ENCODE measurements at regions not wholly inside any gene's neighbourhood (a gene's known extent, or its start where the extent isn't known, plus 50 kb on each side); places are given as distances from the start of the nearest gene placed in this dataset.

DNA sequence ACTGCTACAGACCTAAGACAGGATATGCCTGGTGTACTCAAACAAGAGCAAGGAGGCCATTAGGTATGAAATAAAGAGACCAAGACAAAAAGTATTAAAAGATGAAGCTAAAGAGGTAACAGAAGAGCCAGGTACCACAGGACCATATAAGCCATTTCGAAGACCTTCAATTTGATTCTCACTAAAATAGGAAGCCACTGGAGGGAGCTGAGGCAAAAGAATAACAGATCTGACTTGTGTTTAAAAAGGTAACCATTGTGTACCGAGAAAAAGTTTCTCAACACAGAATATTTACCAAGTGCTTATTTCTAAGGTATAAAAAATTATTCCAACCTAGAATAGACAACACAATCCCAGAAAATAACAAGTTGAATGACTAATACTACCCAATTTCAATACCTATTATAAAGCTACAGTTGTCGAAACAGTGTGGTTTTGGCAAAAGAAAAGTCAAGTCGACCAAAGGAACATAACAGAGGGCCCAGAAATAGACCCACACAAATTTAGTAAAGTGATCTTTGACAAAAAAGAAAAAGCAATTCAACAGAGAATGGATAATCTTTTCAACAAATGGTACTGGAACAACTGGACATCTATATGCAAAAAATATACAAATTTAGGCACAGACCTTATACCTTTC lies 125.3 kb upstream of the DST start:
- no peak for DNase-seq (ENCODE audit: low read depth)

DNA sequence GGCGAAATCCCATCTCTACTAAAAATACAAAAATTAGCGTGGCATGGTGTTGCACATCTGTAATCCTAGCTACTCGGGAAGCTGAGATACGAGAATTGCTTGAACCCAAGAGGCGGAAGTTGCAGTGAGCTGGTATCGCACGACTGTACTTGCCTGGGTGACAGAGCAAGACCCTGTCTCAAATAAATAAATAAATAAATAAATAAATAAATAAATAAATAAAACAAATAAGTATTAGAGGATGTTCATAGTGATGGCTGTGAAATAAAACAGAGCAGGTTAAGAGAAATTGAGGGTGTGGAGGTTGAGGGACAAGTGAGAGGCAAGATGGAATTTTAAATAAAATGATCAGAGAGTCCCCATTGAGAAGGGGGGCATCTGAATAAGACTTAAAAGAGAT lies 124.7 kb upstream of the DST start:
- no peak for DNase-seq (ENCODE audit: low read depth)

DNA sequence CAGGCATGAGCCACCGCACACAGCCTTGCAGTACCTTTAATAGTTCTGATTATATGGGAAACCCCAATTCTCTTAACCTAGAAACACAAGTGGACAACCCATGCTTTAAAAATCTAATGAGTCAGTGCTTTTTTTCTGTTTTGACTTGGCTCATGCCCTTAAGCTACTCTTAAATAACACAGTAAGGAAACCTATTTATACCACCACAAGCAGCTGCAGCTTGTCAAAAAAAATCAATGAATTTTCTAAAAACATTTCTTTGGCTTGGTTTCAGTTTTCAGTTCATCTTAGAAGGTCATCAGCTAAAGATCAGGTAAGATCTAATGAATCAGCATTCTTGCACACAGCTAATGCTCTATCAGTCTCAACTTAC lies 124.1 kb upstream of the DST start:
- DNase-seq (ENCODE audit: low read depth) = peak; percentile 88

DNA sequence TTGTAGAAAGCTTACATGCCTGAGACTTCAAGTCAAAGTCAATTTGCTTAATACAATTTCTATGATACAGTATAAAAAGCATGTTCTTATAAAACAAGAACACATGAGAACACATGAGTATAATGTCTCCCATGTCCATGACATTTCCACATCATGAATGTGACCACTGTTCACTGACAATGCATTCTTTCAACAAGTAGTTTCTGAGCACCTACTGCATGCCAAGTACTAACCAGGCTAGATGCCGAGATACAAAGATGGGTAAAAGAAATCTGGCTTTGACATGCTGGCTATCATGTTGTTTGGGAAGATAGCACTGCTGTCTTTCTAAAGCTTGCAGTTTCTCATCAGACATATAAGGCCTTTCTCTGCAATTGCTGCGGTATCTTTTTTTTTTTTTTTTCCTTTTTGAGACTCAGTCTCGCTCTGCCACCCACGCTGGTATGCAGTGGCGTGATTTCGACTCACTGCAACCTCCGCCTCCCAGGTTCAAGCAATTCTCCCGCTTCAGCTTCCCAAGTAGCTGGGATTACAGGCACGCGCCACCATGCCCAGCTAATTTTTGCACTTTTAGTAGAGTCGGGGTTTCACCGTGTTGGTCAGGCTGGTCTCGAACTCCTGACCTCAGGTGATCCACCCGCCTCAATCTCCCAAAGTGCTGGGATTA lies 123.6 kb upstream of the DST start:
- DNase-seq (ENCODE audit: low read depth) = no peak

DNA sequence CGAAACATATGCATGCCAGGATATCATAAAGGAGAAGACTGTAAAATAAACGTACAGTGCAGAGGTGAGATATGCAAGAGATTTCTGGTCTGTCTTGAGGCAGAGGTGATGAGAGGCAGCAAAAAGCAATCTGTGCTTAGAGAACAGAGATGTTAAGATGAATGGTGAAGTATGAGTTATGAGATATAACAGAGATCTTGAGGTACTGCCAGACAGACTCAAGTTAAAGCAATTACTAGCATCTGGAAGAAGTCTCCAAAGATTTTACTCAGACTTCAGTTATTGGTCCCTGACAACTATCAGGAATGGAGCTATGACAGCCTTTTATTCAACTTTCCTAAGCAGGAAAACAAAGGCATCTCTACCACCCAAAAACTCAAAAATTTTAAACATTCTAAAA lies 122.8 kb upstream of the DST start:
- no peak for DNase-seq (ENCODE audit: low read depth)

DNA sequence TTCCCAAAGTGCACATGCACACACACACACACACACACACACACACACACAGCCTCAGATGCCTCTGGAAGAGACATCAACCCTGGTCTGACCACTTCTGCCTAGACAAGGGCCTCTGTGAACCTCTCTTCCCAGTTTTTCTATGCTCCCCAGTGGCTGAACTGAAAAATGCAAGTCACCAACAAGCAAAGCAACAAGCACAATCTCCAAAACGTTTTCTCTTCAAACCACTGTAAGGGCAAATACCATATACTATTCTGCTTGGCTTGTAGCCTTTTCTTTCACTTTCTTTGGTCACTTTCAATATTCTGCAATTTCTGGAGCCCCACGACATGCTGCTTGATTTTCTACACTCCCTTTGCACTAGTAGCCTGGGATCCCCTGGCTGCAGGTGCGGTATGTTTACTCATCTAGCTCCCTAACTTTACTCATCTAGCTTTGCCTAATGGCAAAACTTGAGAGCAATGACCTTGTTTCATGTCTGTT lies 121.4 kb upstream of the DST start:
- peak; percentile 60 for DNase-seq (ENCODE audit: low read depth)

DNA sequence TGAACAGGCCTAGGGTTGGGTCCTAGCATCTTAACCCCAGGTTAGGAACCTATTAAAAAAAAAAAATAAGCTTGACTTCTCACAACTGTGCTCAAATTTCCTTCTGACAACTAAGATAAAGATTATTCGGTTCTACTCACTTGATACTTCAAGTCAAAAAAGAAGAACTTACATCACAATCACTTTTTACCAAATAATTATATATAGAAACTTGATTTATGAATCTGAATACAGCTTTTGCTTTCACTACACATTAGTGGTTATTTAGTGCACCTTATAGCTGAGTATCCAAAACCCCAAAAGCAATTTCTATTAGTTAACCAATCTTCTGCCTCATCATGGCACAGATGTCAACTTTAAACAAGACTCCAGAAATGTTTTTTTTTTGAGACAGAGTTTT lies 119.0 kb upstream of the DST start:
- DNase-seq (ENCODE audit: low read depth) = no peak

DNA sequence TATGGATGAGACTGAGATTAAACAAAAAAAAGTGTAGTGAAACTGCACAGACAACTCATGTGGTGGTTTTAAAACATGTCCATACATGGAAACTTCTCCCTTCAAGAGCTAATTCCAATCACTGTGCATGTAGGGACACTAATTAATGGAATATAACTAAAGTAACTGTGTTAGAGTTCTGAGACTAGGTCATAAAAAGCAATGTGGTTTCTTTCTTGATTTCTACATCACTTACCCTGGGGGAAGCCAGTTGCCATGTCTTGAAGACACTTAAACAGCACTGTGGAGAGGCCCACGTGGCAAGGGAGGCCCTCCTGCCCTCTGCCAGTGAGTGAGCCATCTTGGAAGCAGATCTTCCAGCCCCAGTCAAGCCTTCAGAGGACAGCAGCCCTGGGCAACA lies 118.2 kb upstream of the DST start:
- no peak for DNase-seq (ENCODE audit: low read depth)

DNA sequence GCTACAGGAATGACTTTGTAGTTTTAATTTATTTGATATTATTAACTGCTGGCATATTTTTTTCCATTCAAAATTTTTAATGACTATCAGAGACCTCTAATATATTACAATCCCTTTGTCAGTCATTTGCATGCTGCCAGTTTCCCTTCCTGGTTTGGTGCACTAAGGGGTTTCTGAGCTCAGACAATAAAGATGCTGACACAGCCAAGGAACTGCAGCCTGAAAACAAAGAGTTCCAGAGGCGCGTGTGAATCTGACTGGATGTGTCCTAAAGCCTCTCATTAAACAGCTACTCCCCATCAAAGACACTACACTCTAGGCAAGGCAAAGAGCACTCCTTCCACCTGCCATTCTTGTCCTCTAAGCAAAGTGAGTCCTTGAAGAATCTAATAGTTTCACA lies 116.8 kb upstream of the DST start:
- DNase-seq (ENCODE audit: low read depth) = no peak

DNA sequence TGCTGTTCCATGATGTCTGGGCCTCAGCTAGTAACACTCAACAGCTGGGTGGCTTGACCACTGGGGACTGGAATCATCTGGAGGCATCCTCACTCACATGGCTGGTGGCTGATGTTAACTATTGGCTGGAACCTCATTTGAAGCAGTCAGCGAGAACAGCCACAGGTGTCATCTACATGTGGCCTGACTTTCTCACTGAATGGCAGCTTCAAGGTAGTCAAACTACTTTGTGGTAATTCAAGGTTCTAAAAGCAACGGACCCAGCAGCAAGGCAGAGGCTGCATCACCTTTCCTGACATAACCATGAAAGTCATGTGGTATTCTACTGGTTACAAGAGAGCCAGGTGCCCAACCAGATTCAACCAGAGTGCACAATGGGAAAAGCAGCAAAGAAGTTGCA lies 115.9 kb upstream of the DST start:
- DNase-seq (ENCODE audit: low read depth) = no peak

DNA sequence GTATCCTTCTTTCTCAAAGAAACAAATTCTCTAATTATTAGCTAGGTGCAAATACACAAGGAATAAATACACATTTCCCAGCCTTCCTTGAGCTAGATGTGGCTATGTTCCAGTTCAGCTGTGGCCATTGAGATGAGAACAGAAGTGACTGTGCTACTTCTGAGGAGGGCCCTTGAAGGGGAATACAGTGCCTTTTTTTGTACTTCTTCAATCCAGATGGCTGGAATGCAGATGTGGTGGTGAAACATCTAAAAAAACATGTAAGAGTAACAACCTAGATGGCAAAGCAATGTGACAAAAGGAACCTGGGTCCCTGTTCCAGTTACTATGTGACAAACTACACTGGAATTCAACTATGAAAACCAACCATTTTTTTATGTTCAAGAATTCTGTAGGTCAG lies 115.4 kb upstream of the DST start:
- DNase-seq (ENCODE audit: low read depth) = no peak

DNA sequence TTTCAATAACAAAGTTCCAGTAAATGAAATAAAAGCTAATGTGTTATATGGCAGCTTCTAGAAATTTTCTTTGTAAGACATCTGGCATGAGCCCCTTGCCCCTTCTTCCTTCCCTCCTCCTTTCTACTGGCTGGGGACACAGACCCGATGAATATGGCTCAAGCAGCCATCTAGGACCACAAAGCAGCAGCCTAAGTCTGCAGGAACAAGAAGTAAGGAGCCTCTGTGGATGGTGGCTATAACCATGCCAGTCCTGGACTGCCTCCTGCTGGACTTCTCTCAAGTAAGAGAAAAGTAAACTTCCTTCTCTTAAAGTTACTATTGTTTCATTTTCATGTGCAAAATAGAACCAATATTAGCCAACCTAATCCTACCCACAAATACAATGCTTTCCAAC lies 114.9 kb upstream of the DST start:
- DNase-seq (ENCODE audit: low read depth) = peak; percentile 67

DNA sequence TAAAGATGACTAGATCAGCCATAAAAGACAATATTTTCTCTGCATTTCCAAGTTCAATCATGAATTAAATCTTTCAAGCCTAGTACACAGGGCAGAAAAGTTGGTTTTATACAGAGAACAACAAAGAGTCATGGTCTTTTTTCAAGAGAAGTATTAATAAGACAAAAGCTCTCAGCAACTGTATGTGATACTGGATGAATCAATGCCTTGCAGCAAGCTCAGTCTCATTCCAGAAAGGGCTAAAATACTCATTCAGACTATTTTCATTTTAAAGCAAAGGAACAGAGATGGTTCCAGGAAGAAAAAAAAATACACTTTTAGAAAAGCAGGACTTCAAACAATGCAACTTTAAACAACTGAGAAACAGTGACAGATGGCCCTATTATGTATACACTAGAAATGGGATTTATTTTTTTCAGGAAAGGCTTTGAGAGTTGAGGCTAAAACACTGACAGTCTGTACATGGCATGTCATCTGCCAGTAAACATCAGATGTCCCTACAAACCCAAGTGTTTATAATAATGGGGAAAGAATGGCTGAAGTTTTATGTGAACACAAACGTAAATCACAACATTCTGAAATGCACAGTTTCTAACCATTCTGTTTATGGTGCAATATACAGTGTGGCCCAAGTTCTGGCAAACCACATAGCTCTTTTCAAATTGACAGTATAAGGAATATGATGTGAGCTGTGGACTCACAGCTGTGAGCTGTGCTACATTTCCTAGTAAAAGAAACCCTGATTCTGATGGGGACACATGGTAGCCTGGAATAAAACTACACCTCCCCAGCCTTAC lies 114.3 kb upstream of the DST start:
- DNase-seq (ENCODE audit: low read depth) = no peak

DNA sequence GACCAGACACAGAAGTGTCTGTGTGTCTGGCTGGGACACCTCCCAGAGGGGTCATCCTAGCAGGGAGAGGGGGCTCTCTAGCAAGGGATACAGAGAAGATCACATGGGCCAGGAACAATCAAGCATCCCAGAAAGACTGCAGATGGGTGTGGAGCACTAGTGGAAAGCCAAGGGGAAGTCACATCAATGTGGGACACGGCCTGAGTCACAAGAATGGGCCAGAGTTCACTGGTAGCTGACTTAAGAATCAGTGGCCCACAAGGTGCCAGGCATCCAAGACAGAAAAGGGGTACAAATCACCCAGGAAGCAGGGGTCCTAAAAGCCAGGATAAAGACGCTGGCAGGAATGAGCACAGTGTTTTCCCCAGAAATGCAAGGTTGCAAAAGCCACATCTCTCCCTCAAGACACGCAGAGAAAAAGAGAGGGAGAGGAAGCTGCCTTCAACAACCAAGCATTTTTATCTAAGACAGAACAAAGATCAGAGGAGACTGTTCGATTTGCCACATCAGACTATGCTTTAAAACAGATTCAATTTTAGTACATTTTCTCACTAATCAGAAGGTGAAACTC lies 113.6 kb upstream of the DST start:
- no peak for DNase-seq (ENCODE audit: low read depth)

DNA sequence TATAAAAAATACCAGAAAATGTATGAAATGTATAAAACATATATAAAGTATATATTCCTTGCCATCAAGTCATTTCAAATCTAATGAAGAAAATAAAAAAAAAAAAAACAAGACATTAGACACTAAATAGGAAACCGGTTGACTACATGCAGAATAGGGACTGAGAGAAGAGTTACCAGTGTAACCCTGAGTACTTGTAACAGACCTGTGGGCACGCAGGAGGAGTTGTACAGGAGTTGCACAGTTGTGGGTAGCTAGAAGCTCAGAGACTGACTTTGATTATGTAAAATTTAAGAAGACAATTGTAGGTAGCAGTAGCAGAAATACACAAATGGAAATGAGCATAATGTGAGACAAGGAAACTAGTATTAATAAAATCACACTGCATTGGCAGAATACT lies 112.4 kb upstream of the DST start:
- no peak for DNase-seq (ENCODE audit: low read depth)

DNA sequence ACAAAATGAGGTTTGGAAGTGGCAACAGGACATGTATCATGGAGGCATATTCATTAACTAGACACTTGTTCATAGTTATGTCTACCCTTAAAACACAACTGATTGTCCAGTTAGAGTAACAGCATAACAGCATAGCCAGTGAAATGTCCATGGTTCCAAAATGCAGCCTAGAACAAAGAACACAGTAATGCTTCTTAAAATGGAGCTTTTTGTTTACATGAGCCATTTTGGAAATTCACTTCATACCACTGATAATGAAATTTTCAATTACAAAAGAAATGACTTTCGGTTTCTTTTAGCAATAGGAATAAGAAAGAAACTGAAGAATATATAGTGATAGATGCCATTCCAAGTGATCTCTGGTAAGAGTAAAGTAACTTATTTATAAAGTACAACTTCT lies 111.1 kb upstream of the DST start:
- DNase-seq (ENCODE audit: low read depth) = no peak

DNA sequence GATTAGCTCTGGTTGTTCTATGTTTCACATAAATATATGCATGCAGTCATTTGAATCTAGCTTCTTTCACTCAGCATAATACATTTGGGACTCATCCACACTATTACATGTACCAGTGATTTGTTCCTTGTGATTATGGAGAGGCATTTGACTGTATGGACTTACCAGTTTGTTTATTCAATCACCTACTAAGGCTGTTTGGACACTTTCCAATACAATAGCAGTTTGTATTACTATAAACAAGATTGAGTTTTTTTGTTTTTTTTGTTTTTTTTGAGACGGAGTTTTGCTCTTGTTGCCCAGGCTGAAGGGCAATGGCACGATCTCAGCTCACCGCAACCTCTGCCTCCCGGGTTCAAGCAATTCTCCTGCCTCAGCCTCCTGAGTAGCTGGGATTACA lies 109.8 kb upstream of the DST start:
- DNase-seq (ENCODE audit: low read depth) = no peak

DNA sequence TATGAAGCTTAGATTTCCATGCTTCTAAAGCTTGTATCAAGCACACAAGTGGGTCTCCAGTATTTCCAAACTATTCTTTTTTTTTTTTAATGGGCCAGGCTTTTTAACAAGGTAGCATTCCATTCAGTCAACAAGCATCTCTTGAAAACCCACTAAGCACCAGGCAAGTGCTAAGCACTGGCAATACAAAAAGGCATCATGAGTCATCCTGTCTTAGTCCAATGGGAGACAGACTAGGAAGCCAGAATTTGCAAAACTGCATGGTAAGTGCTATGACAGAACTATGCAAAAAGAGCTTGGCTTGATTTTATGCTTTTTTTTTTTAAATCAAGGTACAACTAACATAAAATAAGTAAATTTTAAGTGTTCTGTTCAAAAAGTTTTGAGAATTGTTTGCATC lies 109.3 kb upstream of the DST start:
- DNase-seq (ENCODE audit: low read depth) = peak; percentile 63

DNA sequence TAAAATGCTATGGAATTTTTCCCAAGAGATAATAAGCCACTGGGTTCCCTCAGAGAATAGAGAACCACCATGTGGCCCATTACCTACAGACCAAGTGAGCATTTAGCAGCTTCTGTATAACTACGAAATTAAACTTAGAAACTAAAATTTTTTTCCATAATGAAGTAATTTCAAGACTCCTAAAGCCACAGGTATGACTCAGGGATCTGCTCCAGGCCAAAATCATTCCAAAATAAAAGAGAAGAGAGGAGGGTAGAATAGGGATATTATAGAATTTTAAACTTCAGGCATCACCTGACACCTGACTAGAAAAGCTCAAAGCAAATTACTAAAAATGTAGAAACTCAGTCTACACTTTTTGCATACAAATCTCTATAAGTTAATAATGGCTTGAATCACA lies 108.9 kb upstream of the DST start:
- DNase-seq (ENCODE audit: low read depth) = no peak

DNA sequence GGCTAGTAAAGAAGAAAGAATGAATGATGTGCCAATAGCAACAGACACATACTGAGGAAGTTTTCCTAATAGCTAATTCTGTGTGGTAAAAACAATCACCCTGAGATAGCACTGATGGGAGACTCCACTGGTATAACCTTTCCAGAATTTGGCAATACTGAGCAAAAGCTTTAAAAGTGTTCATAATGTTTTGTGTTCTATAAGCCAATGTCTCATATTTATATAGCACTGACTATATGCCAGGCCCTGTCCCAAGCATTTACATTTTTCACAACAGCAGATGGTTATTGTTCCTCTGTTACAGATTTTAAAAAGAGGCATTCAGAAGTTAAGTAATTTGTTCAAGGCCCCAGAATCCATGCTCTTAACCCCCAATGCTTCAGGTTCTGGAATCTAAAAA lies 108.0 kb upstream of the DST start:
- DNase-seq (ENCODE audit: low read depth) = no peak

DNA sequence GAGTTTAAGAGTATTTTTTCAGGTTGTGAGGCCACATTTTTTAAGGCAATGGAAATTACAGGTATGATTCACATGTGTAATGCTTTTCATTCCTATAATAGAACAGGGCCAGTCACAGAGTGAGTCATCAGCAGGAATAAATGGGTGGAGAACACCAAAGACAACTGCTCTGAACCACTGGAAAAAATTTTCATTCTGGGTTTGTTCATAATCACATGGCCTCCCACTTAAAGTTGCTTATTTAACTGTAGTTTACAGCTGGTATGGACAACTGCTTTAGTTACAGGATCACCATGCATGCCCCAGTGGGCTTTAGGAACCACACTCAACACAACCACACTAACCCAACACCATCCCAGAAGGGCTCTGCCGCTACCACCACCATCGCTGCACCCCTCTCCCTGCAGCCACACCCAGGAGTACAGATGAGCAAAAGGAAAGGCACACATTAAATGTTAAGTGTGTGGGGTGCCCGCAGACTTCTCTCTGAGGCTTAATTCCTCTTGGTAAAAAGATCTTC lies 107.0 kb upstream of the DST start:
- peak; percentile 96 for DNase-seq (ENCODE audit: low read depth)

DNA sequence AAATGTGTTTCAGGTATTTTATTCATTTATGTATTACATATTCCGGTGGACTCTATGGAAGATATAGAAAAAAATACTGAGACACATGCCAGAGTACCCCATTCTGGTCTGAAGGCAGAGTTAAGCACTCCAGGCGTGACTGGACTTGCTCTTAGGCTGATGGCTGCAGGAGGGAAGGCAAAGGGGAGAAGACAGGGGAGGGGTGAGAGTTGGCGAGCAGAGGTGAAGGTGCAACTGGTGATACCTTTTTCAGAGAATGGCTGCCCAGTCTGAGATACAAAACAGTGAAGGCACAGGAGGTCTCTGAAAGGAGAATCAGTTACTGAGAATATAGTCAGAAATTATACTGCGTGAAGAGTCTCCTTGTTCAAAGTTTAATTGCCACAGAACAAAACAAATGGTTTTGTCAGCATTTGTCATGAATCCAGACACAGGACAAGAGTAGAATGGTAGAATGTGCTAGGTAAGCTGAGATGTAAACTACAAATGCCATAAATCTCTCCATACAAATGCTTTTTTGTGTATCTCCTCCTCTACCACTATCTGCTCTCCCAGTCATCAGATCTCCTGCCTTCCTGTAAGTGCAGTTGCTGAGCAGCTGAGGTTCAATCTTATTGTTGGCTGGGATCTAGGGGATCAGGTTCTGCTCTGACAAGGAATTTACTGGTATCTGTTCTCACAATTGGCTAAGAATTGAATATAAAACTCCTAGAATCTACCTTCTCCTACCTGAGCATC lies 104.2 kb upstream of the DST start:
- peak; percentile 66 for DNase-seq (ENCODE audit: low read depth)

Data from LHCN-M2 (cell line).